Loucy (cell line): ENCODE measurements at regions not wholly inside any gene's neighbourhood (a gene's known extent, or its start where the extent isn't known, plus 50 kb on each side); places are given as distances from the start of the nearest gene placed in this dataset.

ENCODE experiments used
- EZH2phosphoT487 ChIP-seq: fragments of 200-600 bp; IDR thresholded peaks from 2 replicates; pipeline ENCODE4 v1.6.1; 2018; ENCODE audit warnings: antibody characterized with exemption, mild to moderate bottlenecking, moderate library complexity, borderline replicate concordance
- TF ChIP-seq, protein P1 (sequence below): fragments of 200-600 bp; sonication (generic); conservative IDR thresholded peaks from 2 replicates; pipeline ENCODE4 v1.5.1; 2014; ENCODE audit warnings: mild to moderate bottlenecking, antibody characterized with exemption, low read length

- TF ChIP-seq, protein P1, sequence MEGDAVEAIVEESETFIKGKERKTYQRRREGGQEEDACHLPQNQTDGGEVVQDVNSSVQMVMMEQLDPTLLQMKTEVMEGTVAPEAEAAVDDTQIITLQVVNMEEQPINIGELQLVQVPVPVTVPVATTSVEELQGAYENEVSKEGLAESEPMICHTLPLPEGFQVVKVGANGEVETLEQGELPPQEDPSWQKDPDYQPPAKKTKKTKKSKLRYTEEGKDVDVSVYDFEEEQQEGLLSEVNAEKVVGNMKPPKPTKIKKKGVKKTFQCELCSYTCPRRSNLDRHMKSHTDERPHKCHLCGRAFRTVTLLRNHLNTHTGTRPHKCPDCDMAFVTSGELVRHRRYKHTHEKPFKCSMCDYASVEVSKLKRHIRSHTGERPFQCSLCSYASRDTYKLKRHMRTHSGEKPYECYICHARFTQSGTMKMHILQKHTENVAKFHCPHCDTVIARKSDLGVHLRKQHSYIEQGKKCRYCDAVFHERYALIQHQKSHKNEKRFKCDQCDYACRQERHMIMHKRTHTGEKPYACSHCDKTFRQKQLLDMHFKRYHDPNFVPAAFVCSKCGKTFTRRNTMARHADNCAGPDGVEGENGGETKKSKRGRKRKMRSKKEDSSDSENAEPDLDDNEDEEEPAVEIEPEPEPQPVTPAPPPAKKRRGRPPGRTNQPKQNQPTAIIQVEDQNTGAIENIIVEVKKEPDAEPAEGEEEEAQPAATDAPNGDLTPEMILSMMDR: no peak
- TF ChIP-seq EZH2phosphoT487: no peak
Measured at GRCh38 chr10:118181021-118181420, 134.3 kb upstream of the RAB11FIP2 start.
